Right hindlimb (tissue), 1 donor: ENCODE measurements at regions not wholly inside any gene's neighbourhood (a gene's known extent, or its start where the extent isn't known, plus 50 kb on each side); places are given as distances from the start of the nearest gene placed in this dataset.
"Not testable (repeated sequence)": the region's sequence is repeated elsewhere in the genome, so short reads cannot be mapped to it uniquely, and the experiment has no call there.

Source experiments
- DNase-seq: peaks from one replicate; pipeline ENCODE4 v3.0.0-alpha.2; 2018

- no peak for DNase-seq
Observed at GRCh38 chr4:110359076-110359475, 116.9 kb upstream of the ENPEP start.

GRCh38 chr4:110357521-110357920 is 118.4 kb upstream of the ENPEP start:
- DNase-seq = no peak

GRCh38 chr4:110354460-110354859 is 121.5 kb upstream of the ENPEP start:
- DNase-seq = no peak

- no peak for DNase-seq
Observed at GRCh38 chr4:110352670-110353442, 123.1 kb upstream of the ENPEP start.

- DNase-seq = no peak
Observed at GRCh38 chr4:110348711-110349383, 127.1 kb upstream of the ENPEP start.

GRCh38 chr4:110347805-110348204 is 128.2 kb upstream of the ENPEP start:
- DNase-seq = no peak

- DNase-seq = no peak
Observed at GRCh38 chr4:110344165-110344564, 131.8 kb upstream of the ENPEP start.

GRCh38 chr4:110343534-110343933 is 132.4 kb upstream of the ENPEP start:
- no peak for DNase-seq

GRCh38 chr4:110341118-110341517 is 134.8 kb upstream of the ENPEP start:
- not testable (repeated sequence) for DNase-seq

GRCh38 chr4:110335399-110335798 is 137.0 kb upstream of the ELOVL6 start:
- no peak for DNase-seq

- DNase-seq = no peak
Observed at GRCh38 chr4:110332483-110332882, 134.1 kb upstream of the ELOVL6 start.

- DNase-seq = not testable (repeated sequence)
Observed at GRCh38 chr4:110326426-110326825, 128.0 kb upstream of the ELOVL6 start.

GRCh38 chr4:110310795-110311194 is 112.4 kb upstream of the ELOVL6 start:
- no peak for DNase-seq

GRCh38 chr4:110309675-110310074 is 111.3 kb upstream of the ELOVL6 start:
- no peak for DNase-seq

GRCh38 chr4:110306303-110306702 is 107.9 kb upstream of the ELOVL6 start:
- no peak for DNase-seq

GRCh38 chr4:110305455-110305854 is 107.0 kb upstream of the ELOVL6 start:
- DNase-seq = no peak

GRCh38 chr4:110296892-110297291 is 98.5 kb upstream of the ELOVL6 start:
- DNase-seq = no peak

GRCh38 chr4:110294165-110294564 is 95.8 kb upstream of the ELOVL6 start:
- DNase-seq = no peak

GRCh38 chr4:110292994-110293744 is 94.8 kb upstream of the ELOVL6 start:
- DNase-seq = no peak

GRCh38 chr4:110290511-110290910 is 92.1 kb upstream of the ELOVL6 start:
- DNase-seq = no peak

GRCh38 chr4:110289601-110290100 is 91.2 kb upstream of the ELOVL6 start:
- no peak for DNase-seq

GRCh38 chr4:110287130-110287529 is 88.7 kb upstream of the ELOVL6 start:
- DNase-seq = no peak

- DNase-seq = no peak
Observed at GRCh38 chr4:110278127-110278526, 79.7 kb upstream of the ELOVL6 start.

- DNase-seq = no peak
Observed at GRCh38 chr4:110275871-110276270, 77.5 kb upstream of the ELOVL6 start.
